ENCODE measurements at regions not wholly inside any gene's neighbourhood (a gene's known extent, or its start where the extent isn't known, plus 50 kb on each side); places are given as distances from the start of the nearest gene placed in this dataset.
A peak's percentile ranks its signal among the peaks of the same experiment; 100 is the strongest.

GRCh38 chr20:63145156-63145555, 70.8 kb downstream of the YTHDF1 start:
- no peak for TF ChIP-seq CTCF (conservative IDR thresholded peaks at IDR 0.05; ENCODE audit: low read length)
- no peak for DNase-seq (ENCODE audit: low read depth)
- no peak overlapping the region for H3K4me3 ChIP-seq (ENCODE audit: low read length)

DNA sequence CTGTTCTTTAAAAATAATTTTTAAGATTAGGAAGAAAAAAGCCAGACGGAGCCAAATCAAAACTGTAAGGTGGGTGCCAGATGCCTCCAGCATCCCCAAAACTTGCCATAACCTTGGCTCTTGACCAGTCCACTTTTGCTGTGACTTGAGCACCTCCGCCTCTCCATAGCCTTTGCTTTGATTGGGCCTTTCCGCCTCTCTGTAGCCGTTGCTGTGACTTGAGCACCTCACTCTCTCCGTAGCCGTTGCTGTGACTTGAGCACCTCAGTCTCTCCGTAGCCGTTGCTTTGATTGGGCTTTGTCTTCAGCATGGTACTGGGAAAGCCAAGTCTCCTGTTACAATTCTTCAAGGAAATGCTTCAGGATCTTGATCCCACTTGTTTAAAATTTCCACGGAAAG, 73.0 kb downstream of the YTHDF1 start:
- TF ChIP-seq CTCF (conservative IDR thresholded peaks at IDR 0.05; ENCODE audit: low read length), result no peak
- no peak overlapping the region for H3K4me3 ChIP-seq (ENCODE audit: low read length)
- DNase-seq (ENCODE audit: low read depth), result no peak

GRCh38 chr20:63141531-63141930, 74.4 kb downstream of the YTHDF1 start:
- no peak overlapping the region for H3K4me3 ChIP-seq (ENCODE audit: low read length)
- no peak for DNase-seq (ENCODE audit: low read depth)
- TF ChIP-seq CTCF (conservative IDR thresholded peaks at IDR 0.05; ENCODE audit: low read length), result no peak

DNA sequence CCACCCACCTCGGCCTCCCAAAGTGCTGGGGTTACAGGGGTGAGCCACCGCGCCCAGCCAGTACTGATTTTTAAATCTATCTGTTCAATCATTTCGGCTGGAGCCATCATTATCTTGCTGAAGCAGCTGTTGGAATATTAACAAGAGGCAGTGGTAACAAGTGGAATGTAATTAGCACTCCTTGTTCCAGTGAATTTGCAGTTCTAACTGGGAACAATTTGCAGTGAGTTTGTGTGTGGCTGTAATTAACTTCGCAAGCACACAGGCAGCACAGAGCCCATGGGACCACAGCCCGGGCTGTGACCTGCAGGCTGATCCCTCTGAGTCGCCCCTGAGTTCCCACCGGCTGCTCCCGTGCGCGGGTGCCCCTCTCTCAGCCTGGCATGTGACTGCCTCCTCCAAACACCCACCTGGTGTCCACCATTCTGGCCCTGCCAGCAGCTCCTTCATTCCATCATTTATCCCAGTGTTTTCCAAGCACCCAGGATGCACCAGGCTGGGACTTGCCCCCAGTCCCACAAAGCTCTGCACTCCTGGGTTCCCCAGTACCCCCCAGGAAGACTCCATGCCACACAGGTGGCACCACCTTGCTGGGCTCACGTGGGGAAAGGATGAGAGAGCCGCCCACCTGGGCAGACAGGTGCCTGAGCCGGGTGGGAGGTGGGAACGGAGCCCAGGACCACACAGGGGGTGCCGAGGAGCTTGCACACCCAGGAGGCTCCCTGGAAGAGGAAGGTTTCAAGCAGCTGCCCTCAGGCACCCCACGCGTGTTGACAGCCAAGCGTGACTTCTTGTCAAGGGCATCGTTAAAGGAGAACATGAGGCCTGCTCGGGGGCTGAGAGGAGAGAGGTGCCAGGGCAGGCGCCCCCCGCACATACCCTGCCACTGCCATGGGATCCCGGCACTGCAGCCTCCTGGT, 75.2 kb downstream of the YTHDF1 start:
- H3K4me3 ChIP-seq (ENCODE audit: low read length), result no peak overlapping the region
- no peak for DNase-seq (ENCODE audit: low read depth)
- no peak for TF ChIP-seq CTCF (conservative IDR thresholded peaks at IDR 0.05; ENCODE audit: low read length)

DNA sequence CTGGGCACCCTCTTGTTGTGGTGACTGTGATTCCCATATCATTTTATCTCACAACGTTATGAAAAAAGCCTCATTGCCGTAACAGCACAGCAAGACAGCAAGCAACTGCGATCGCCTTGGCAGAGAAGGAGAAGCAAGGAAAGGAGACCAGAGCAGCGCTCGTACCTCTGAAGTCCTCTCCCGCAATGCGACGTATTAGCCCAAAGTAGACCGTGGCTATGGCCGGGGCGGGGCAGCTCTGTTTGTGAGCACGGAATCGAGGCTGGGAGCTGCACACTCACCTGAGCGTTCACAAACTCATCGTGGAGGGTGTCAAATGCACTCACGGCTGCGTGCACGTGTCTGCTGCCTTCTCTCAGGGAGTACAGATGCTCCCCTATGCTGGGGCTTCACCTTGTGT, 76.1 kb downstream of the YTHDF1 start:
- TF ChIP-seq CTCF (conservative IDR thresholded peaks at IDR 0.05; ENCODE audit: low read length), result no peak
- DNase-seq (ENCODE audit: low read depth), result no peak
- no peak overlapping the region for H3K4me3 ChIP-seq (ENCODE audit: low read length)

- no peak for TF ChIP-seq CTCF (conservative IDR thresholded peaks at IDR 0.05; ENCODE audit: low read length)
- no peak for DNase-seq (ENCODE audit: low read depth)
- H3K4me3 ChIP-seq (ENCODE audit: low read length), result no peak overlapping the region
These were observed 76.6 kb downstream of the YTHDF1 start for GRCh38 chr20:63139356-63139755.

GRCh38 chr20:63138855-63139341, 77.0 kb downstream of the YTHDF1 start:
- peak; percentile 10 for DNase-seq (ENCODE audit: low read depth)
- no peak for TF ChIP-seq CTCF (conservative IDR thresholded peaks at IDR 0.05; ENCODE audit: low read length)

More at GRCh38 chr20:63138855-63139341, 77.0 kb downstream of the YTHDF1 start:
- H3K4me3 ChIP-seq (ENCODE audit: low read length), result no peak overlapping the region

All from AG10803 (cell line).